H1 (cell line): ENCODE measurements at regions not wholly inside any gene's neighbourhood (a gene's known extent, or its start where the extent isn't known, plus 50 kb on each side); places are given as distances from the start of the nearest gene placed in this dataset.

Source experiments
- CTCF ChIA-PET: fragments of 300-600 bp; sonication (Branson Sonifier 250); formaldehyde crosslinking; loops from one replicate; lab custom pipeline; 2021; ENCODE audit not compliant: partially characterized antibody; lab: Charles Lee
- POLR2A ChIA-PET: fragments of 300-600 bp; sonication (Branson Sonifier 250); formaldehyde crosslinking; loops from one replicate; lab custom pipeline; 2021; ENCODE audit warnings: inconsistent platforms; ENCODE audit not compliant: partially characterized antibody; lab: Charles Lee
- DNase-seq, 2 experiments: peaks; one replicate each; pipeline versions ENCODE4 v3.0.0 to v3.0.0-alpha.2; 2010 to 2022; ENCODE audit warnings: low spot score in 2 of 2, low read depth in 1 of 2, mixed read lengths in 1 of 2
- FAIRE-seq: peaks from 2 replicates; lab custom pipeline; 2011; peaks lifted over from hg19 to GRCh38; lab: Jason Lieb, UNC
- H2AFZ ChIP-seq: 2 replicates; pipeline ENCODE4 v1.8.1; 2012; ENCODE audit warnings: low read length, inconsistent platforms
- H2AK5ac ChIP-seq: 2 replicates; pipeline ENCODE4 v1.6.1; 2013; ENCODE audit warnings: low read depth, low read length
- H2BK120ac ChIP-seq: replicated peaks from 2 replicates; pipeline ENCODE3; 2013; ENCODE audit warnings: low read depth, low read length, inconsistent platforms
- H2BK12ac ChIP-seq: 2 replicates; pipeline ENCODE4 v1.6.1; 2013; ENCODE audit warnings: low read depth, low read length
- H2BK15ac ChIP-seq: 2 replicates; pipeline ENCODE4 v1.6.1; 2013; ENCODE audit warnings: low read length
- H2BK20ac ChIP-seq: 2 replicates; pipeline ENCODE4 v1.6.1; 2013; ENCODE audit warnings: low read length
- H2BK5ac ChIP-seq: 2 replicates; pipeline ENCODE4 v1.6.1; 2013; ENCODE audit warnings: low read depth, low read length
- H3K14ac ChIP-seq: 2 replicates; pipeline ENCODE4 v1.6.1; 2013; ENCODE audit warnings: inconsistent platforms; ENCODE audit not compliant: insufficient read length
- H3K18ac ChIP-seq: 2 replicates; pipeline ENCODE4 v1.6.1; 2013; ENCODE audit warnings: low read length; ENCODE audit errors: extremely low read depth
- H3K23ac ChIP-seq: 2 replicates; pipeline ENCODE4 v1.6.1; 2013; ENCODE audit warnings: inconsistent platforms; ENCODE audit not compliant: insufficient read length
- H3K23me2 ChIP-seq: 2 replicates; pipeline ENCODE4 v1.6.1; 2013; ENCODE audit warnings: low read depth, low read length
- H3K27ac ChIP-seq: 2 replicates; pipeline ENCODE4 v1.6.1; 2011; ENCODE audit warnings: low read depth, low read length, inconsistent platforms
- H3K27me3 ChIP-seq, 4 experiments: replicated peaks in 1 of 4; 1 replicate in 1 of 4; 2 replicates in 3 of 4; pipeline versions ENCODE4 v1.6.1 to v1.8.1; 2011 to 2013; ENCODE audit warnings: low read length in 3 of 4, mild to moderate bottlenecking in 3 of 4, inconsistent platforms in 2 of 4, mixed read lengths in 2 of 4, moderate library complexity in 1 of 4; ENCODE audit not compliant: control insufficient read depth in 3 of 4, insufficient read depth in 3 of 4; ENCODE audit errors: extremely low read depth in 1 of 4
- H3K36me3 ChIP-seq, 4 experiments: 2 replicates each; pipeline versions ENCODE4 v1.6.1 to v1.8.1; 2011 to 2013; ENCODE audit warnings: mild to moderate bottlenecking in 4 of 4, low read length in 3 of 4, moderate library complexity in 2 of 4, control low read depth in 1 of 4, inconsistent platforms in 1 of 4; ENCODE audit not compliant: insufficient read depth in 4 of 4, control insufficient read depth in 2 of 4
- H3K4ac ChIP-seq: replicated peaks from 2 replicates; pipeline ENCODE3; 2013; ENCODE audit warnings: low read length, low read depth, mixed read lengths, inconsistent platforms; ENCODE audit not compliant: insufficient read length
- H3K4me1 ChIP-seq, 4 experiments: replicated peaks in 1 of 4; 1 replicate in 1 of 4; 2 replicates in 3 of 4; pipeline versions ENCODE4 v1.6.1 to v1.8.1; 2011 to 2013; ENCODE audit warnings: low read length in 3 of 4, inconsistent platforms in 2 of 4, mixed read lengths in 1 of 4; ENCODE audit not compliant: insufficient read depth in 4 of 4, control insufficient read depth in 3 of 4
- H3K4me2 ChIP-seq, 2 experiments: 2 replicates each; pipeline versions ENCODE4 v1.6.1 to v1.8.1; 2011 to 2013; ENCODE audit warnings: low read depth in 2 of 2, low read length in 2 of 2, control low read depth in 1 of 2, inconsistent platforms in 1 of 2, mild to moderate bottlenecking in 1 of 2; ENCODE audit not compliant: insufficient read depth in 1 of 2
- H3K4me3 ChIP-seq, 4 experiments: fragments of 200-600, 300-600 bp in 1 of 4; sonication (generic), shearing (Covaris generic), sonication (Bioruptor Twin) in 1 of 4; 2 replicates each; pipeline versions ENCODE4 v1.5.1 to v1.8.1; 2011 to 2016; ENCODE audit warnings: low read length in 4 of 4, low read depth in 3 of 4, control low read depth in 2 of 4, inconsistent platforms in 2 of 4, mild to moderate bottlenecking in 2 of 4, mixed read lengths in 1 of 4, moderate library complexity in 1 of 4; ENCODE audit not compliant: insufficient read depth in 2 of 4; ENCODE audit errors: extremely low read depth in 1 of 4
- H3K56ac ChIP-seq: replicated peaks from 2 replicates; pipeline ENCODE3; 2013; ENCODE audit warnings: low read depth, mild to moderate bottlenecking, mixed read lengths, low read length, inconsistent platforms; ENCODE audit not compliant: insufficient read length
- H3K79me1 ChIP-seq: 2 replicates; pipeline ENCODE4 v1.6.1; 2013; ENCODE audit warnings: low read depth, low read length, control low read depth
- H3K79me2 ChIP-seq, 2 experiments: 2 replicates each; pipeline versions ENCODE4 v1.6.1 to v1.8.1; 2012 to 2013; ENCODE audit warnings: low read length in 2 of 2, mild to moderate bottlenecking in 2 of 2, inconsistent platforms in 1 of 2; ENCODE audit not compliant: insufficient read depth in 2 of 2, control insufficient read depth in 1 of 2
- H3K9ac ChIP-seq, 4 experiments: replicated peaks in 1 of 4; 1 replicate in 1 of 4; 2 replicates in 3 of 4; pipeline versions ENCODE4 v1.6.1 to v1.8.1; 2011 to 2013; ENCODE audit warnings: low read depth in 3 of 4, low read length in 3 of 4, control low read depth in 2 of 4, mild to moderate bottlenecking in 2 of 4, moderate library complexity in 2 of 4, inconsistent platforms in 1 of 4; ENCODE audit errors: extremely low read depth in 1 of 4
- H3K9me3 ChIP-seq, 2 experiments: 2 replicates each; pipeline versions ENCODE4 v1.6.1 to v1.8.1; 2012 to 2013; ENCODE audit warnings: mild to moderate bottlenecking in 2 of 2, moderate library complexity in 2 of 2, control low read depth in 1 of 2, inconsistent platforms in 1 of 2, low read depth in 1 of 2, low read length in 1 of 2, mixed read lengths in 1 of 2; ENCODE audit not compliant: insufficient read depth in 2 of 2
- H4K20me1 ChIP-seq, 2 experiments: replicated peaks in 1 of 2; 2 replicates each; pipeline versions ENCODE3 to v1.8.1; 2011 to 2013; ENCODE audit warnings: inconsistent platforms in 2 of 2, low read length in 2 of 2, mild to moderate bottlenecking in 1 of 2; ENCODE audit not compliant: insufficient read depth in 2 of 2, control insufficient read depth in 1 of 2
- H4K5ac ChIP-seq: 2 replicates; pipeline ENCODE4 v1.6.1; 2013; ENCODE audit warnings: low read length, low read depth, mixed read lengths, inconsistent platforms; ENCODE audit not compliant: insufficient read length
- H4K8ac ChIP-seq: 2 replicates; pipeline ENCODE4 v1.8.0; 2013; ENCODE audit warnings: mild to moderate bottlenecking, moderate library complexity, low read length, inconsistent platforms; ENCODE audit not compliant: insufficient read depth; ENCODE audit errors: extremely low read depth
- H4K91ac ChIP-seq: replicated peaks from 2 replicates; pipeline ENCODE3; 2013; ENCODE audit warnings: low read length, mixed read lengths, inconsistent platforms; ENCODE audit not compliant: insufficient read length
- CBX8 ChIP-seq: fragments of 300-800, 300-1000 bp; sonication (generic); IDR thresholded peaks from 2 replicates; pipeline ENCODE4 v1.7.1; 2016; ENCODE audit warnings: low read depth, low read length, borderline replicate concordance
- GTF2F1 ChIP-seq: IDR thresholded peaks from 2 replicates; pipeline ENCODE4 v1.6.1; 2012; ENCODE audit warnings: low read depth, low read length, improper control_type of control experiment, borderline replicate concordance
- POLR2A ChIP-seq, 2 experiments: IDR thresholded peaks; 1 replicate in 1 of 2; 2 replicates in 1 of 2; pipeline ENCODE4 v1.6.1; 2011; ENCODE audit warnings: low read depth in 2 of 2, low read length in 2 of 2, mild to moderate bottlenecking in 2 of 2; ENCODE audit errors: control extremely low read depth in 1 of 2
- SRF ChIP-seq: IDR thresholded peaks from 2 replicates; pipeline ENCODE4 v1.6.1; 2011; ENCODE audit warnings: mild to moderate bottlenecking, low read depth, low read length, moderate library complexity
- TAF1 ChIP-seq: IDR thresholded peaks from 2 replicates; pipeline ENCODE4 v1.6.1; 2011; ENCODE audit warnings: mild to moderate bottlenecking, low read depth, low read length
- WGBS, 2 experiments: shearing (Covaris generic) in 1 of 2; methylation state at CpG; one replicate each; pipeline versions ENCODE4 v1.1.6 to v1.1.7; 2013 to 2015; ENCODE audit warnings: low lambda C conversion rate in 2 of 2, mixed read lengths in 2 of 2, inconsistent platforms in 1 of 2, low coverage in 1 of 2, missing lambda C conversion rate in 1 of 2; ENCODE audit not compliant: insufficient replicate concordance in 2 of 2, insufficient coverage in 1 of 2, insufficient read length in 1 of 2; ENCODE audit errors: extremely low coverage in 1 of 2, missing lambda C conversion rate in 1 of 2; 5-methylcytosine and 5-hydroxymethylcytosine counted together
- TF ChIP-seq, protein P1 (sequence below): IDR thresholded peaks from 2 replicates; pipeline ENCODE4 v1.6.1; 2012; ENCODE audit warnings: low read length, inconsistent platforms
- TF ChIP-seq, protein P2 (sequence below): IDR thresholded peaks from 2 replicates; pipeline ENCODE4 v1.6.1; 2011; ENCODE audit warnings: low read depth, mild to moderate bottlenecking, low read length; ENCODE audit not compliant: insufficient read depth

DNA sequence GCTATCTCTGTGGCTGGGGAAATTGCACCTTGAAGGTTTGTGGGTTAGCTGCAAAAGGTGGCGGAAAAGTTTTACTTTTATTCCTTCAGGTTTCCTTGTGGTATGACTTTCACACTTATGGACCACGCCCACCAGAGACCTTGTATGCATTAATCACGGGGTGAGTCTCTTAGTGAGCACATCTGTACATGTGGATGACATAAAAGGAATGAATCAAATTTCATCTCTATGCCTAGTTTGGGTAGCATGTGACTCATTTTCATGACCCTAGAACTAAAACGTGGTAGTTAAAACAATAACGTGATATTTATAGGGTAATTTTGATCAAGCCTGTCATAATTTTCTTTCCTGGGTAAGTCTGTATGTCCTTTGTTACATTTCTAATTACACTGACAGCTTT, 141.7 kb downstream of the PDCD6IP start:
- FAIRE-seq (no peak), DNase-seq (no peak)
- Histone ChIP-seq H2AK5ac (no peak overlapping the region), H2AFZ (no peak overlapping the region), H3K56ac (no peak overlapping the region), H3K4me1 (no peaks in the 10 kb centered on the region), H3K18ac (no peak overlapping the region), H4K5ac (no peak overlapping the region), H3K4me3 (no peak overlapping the region), H2BK12ac (no peak overlapping the region), H3K23me2 (no peaks in the 10 kb centered on the region), H4K20me1 (no peaks in the 10 kb centered on the region), H3K14ac (no peak overlapping the region), H2BK5ac (no peak overlapping the region), H3K4me2 (no peak overlapping the region), H3K36me3 (no peaks in the 10 kb centered on the region), H3K9ac (no peak overlapping the region), H3K27ac (no peak overlapping the region), H4K8ac (no peak overlapping the region), H2BK120ac (no peak overlapping the region), H3K27me3 (no peaks in the 10 kb centered on the region), H3K79me2 (no peaks in the 10 kb centered on the region), H2BK15ac (no peak overlapping the region), H2BK20ac (no peak overlapping the region), H3K79me1 (no peaks in the 10 kb centered on the region), H4K91ac (no peak overlapping the region), H3K9me3 (no peaks in the 10 kb centered on the region), H3K23ac (no peak overlapping the region), H3K4ac (no peak overlapping the region)
- ChIA-PET CTCF (interaction anchor here (1.0 to 1.8 kb wide), 4 partner anchors 25 to 76 kb away, joined by 3 to 8 read pairs (median 4); no protein-coding TSS in a partner anchor), POLR2A (no interaction called here)
- WGBS, 2 experiments: 87% methylated on average over 5 of the region's 5 CpGs; no CpG with 5 or more reads in 1 of the 2 experiments
- TF ChIP-seq, protein P1, sequence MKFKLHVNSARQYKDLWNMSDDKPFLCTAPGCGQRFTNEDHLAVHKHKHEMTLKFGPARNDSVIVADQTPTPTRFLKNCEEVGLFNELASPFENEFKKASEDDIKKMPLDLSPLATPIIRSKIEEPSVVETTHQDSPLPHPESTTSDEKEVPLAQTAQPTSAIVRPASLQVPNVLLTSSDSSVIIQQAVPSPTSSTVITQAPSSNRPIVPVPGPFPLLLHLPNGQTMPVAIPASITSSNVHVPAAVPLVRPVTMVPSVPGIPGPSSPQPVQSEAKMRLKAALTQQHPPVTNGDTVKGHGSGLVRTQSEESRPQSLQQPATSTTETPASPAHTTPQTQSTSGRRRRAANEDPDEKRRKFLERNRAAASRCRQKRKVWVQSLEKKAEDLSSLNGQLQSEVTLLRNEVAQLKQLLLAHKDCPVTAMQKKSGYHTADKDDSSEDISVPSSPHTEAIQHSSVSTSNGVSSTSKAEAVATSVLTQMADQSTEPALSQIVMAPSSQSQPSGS: no peak
- TF ChIP-seq, protein P2, sequence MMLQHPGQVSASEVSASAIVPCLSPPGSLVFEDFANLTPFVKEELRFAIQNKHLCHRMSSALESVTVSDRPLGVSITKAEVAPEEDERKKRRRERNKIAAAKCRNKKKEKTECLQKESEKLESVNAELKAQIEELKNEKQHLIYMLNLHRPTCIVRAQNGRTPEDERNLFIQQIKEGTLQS: no peak
- TF ChIP-seq SRF (no peak), POLR2A (IDR thresholded peaks at IDR 0.05; ENCODE audit: control extremely low read depth in 1 of 2, low read depth in 2 of 2, low read length in 2 of 2) (no peak), GTF2F1 (no peak), TAF1 (no peak), CBX8 (no peak)
